ENCODE measurements at regions not wholly inside any gene's neighbourhood (a gene's known extent, or its start where the extent isn't known, plus 50 kb on each side); places are given as distances from the start of the nearest gene placed in this dataset.

GRCh38 chr4:89538171-89538570, 230.6 kb upstream of the GPRIN3 start:
- Mint-ChIP-seq H3K27ac (no peak overlapping the region), H3K4me1 (peaks cover 15% of the 10 kb centered on the region), H3K4me3 (no peak overlapping the region), H3K27me3 (ENCODE audit: insufficient read depth, low read depth) (no peaks in the 10 kb centered on the region), H3K36me3 (no peaks in the 10 kb centered on the region), H3K9me3 (peaks cover 6% of the 10 kb centered on the region)
- Histone ChIP-seq H3K4me2 (no peak overlapping the region), H3K4me3 (no peak overlapping the region), H3K9me3 (ENCODE audit: low read depth) (no peaks in the 10 kb centered on the region), H3K79me2 (ENCODE audit: low read depth) (no peaks in the 10 kb centered on the region), H3K36me3 (no peaks in the 10 kb centered on the region), H3K9ac (no peak overlapping the region), H4K20me1 (ENCODE audit: low read depth) (no peaks in the 10 kb centered on the region), H3K27ac (no peak overlapping the region), H3F3A (ENCODE audit: low read depth) (no peaks in the 10 kb centered on the region), H3K4me1 (peaks cover 9% of the 10 kb centered on the region), H3K27me3 (no peaks in the 10 kb centered on the region), H2AFZ (replicated peaks) (no peak overlapping the region)
- no peak for TF ChIP-seq EZH2 (IDR thresholded peaks at IDR 0.05)
- no peak for TF ChIP-seq CTCF (IDR thresholded peaks at IDR 0.05)
- no peak for TF ChIP-seq EZH2phosphoT487 (IDR thresholded peaks at IDR 0.05)
- no peak for DNase-seq (ENCODE audit: low spot score)

- H3F3A ChIP-seq (ENCODE audit: low read depth), result no peaks in the 10 kb centered on the region
- Mint-ChIP-seq H3K27ac (no peak overlapping the region), H3K4me1 (peaks cover 15% of the 10 kb centered on the region), H3K36me3 (no peaks in the 10 kb centered on the region), H3K4me3 (no peak overlapping the region), H3K9me3 (peaks cover 2% of the 10 kb centered on the region), H3K27me3 (ENCODE audit: insufficient read depth, low read depth) (no peaks in the 10 kb centered on the region)
- peaks cover 9% of the 10 kb centered on the region for H3K4me1 ChIP-seq
- H3K79me2 ChIP-seq (ENCODE audit: low read depth), result no peaks in the 10 kb centered on the region
- no peak overlapping the region for H2AFZ ChIP-seq (replicated peaks)
- H4K20me1 ChIP-seq (ENCODE audit: low read depth), result no peaks in the 10 kb centered on the region
- DNase-seq (ENCODE audit: low spot score), result no peak
- no peaks in the 10 kb centered on the region for H3K36me3 ChIP-seq
- H3K4me3 ChIP-seq, result no peak overlapping the region
- H3K4me2 ChIP-seq, result no peak overlapping the region
- no peak for TF ChIP-seq CTCF (IDR thresholded peaks at IDR 0.05)
- TF ChIP-seq EZH2phosphoT487 (IDR thresholded peaks at IDR 0.05), result no peak
- TF ChIP-seq EZH2 (IDR thresholded peaks at IDR 0.05), result no peak
- H3K9me3 ChIP-seq (ENCODE audit: low read depth), result no peaks in the 10 kb centered on the region
- no peak overlapping the region for H3K9ac ChIP-seq
- H3K27ac ChIP-seq, result no peak overlapping the region
- H3K27me3 ChIP-seq, result no peaks in the 10 kb centered on the region
These were observed 229.7 kb upstream of the GPRIN3 start for GRCh38 chr4:89537281-89537680.

- Histone ChIP-seq H3K79me2 (ENCODE audit: low read depth) (no peaks in the 10 kb centered on the region), H3K27ac (no peak overlapping the region), H3K9ac (no peak overlapping the region)
These were observed 227.7 kb upstream of the GPRIN3 start for GRCh38 chr4:89535251-89535650.

More at GRCh38 chr4:89535251-89535650, 227.7 kb upstream of the GPRIN3 start:
- Histone ChIP-seq H3K4me2 (no peak overlapping the region), H4K20me1 (ENCODE audit: low read depth) (no peaks in the 10 kb centered on the region), H3K4me1 (peaks cover 5% of the 10 kb centered on the region), H3K36me3 (no peaks in the 10 kb centered on the region), H3K27me3 (no peaks in the 10 kb centered on the region), H2AFZ (replicated peaks) (no peak overlapping the region), H3K9me3 (ENCODE audit: low read depth) (no peaks in the 10 kb centered on the region), H3K4me3 (no peak overlapping the region), H3F3A (ENCODE audit: low read depth) (no peaks in the 10 kb centered on the region)
- Mint-ChIP-seq H3K27me3 (ENCODE audit: insufficient read depth, low read depth) (peaks cover 3% of the 10 kb centered on the region), H3K36me3 (no peaks in the 10 kb centered on the region), H3K4me1 (peaks cover 9% of the 10 kb centered on the region), H3K4me3 (no peak overlapping the region), H3K9me3 (peaks cover 2% of the 10 kb centered on the region), H3K27ac (no peak overlapping the region)
- DNase-seq (ENCODE audit: low spot score), result no peak
- TF ChIP-seq EZH2phosphoT487 (IDR thresholded peaks at IDR 0.05) (no peak), EZH2 (IDR thresholded peaks at IDR 0.05) (no peak), CTCF (IDR thresholded peaks at IDR 0.05) (no peak)

Measured in neural progenitor cell (in vitro differentiated cells).